Natural killer cell (primary cell): ENCODE measurements at regions not wholly inside any gene's neighbourhood (a gene's known extent, or its start where the extent isn't known, plus 50 kb on each side); places are given as distances from the start of the nearest gene placed in this dataset.

Source experiments
- ATAC-seq, 3 donors: fragments of 150-1000 bp in 2 of 3; fragments of 200-7000 bp in 1 of 3; cut with Tn5 transposase; 1 replicate in 1 of 3; 2 replicates in 2 of 3; pipeline ENCODE4 v1.10.0; 2021; ENCODE audit warnings: mild to moderate bottlenecking in 2 of 3, moderate library complexity in 2 of 3
- DNase-seq, 2 donors: peaks; one replicate each; pipeline versions ENCODE4 v3.0.0 to v3.0.0-alpha.2; 2013 to 2021; ENCODE audit warnings: mixed read lengths in 1 of 2
- H3K27ac ChIP-seq: one replicate; pipeline ENCODE4 v1.5.1; 2013; ENCODE audit warnings: mild to moderate bottlenecking, low read length
- H3K27me3 ChIP-seq: one replicate; pipeline ENCODE4 v1.6.1; 2013; ENCODE audit warnings: low read length; ENCODE audit not compliant: control insufficient read depth, insufficient read depth
- H3K36me3 ChIP-seq: one replicate; pipeline ENCODE4 v1.6.1; 2013; ENCODE audit warnings: low read length; ENCODE audit not compliant: control insufficient read depth, insufficient read depth
- H3K4me1 ChIP-seq: one replicate; pipeline ENCODE4 v1.6.1; 2013; ENCODE audit warnings: low read length; ENCODE audit not compliant: control insufficient read depth, insufficient read depth
- H3K4me3 ChIP-seq: one replicate; pipeline ENCODE4 v1.5.1; 2013; ENCODE audit warnings: low read length
- H3K9me3 ChIP-seq: one replicate; pipeline ENCODE4 v1.6.1; 2013; ENCODE audit warnings: low read length; ENCODE audit not compliant: control insufficient read depth, insufficient read depth
- H3K27ac Mint-ChIP-seq, 2 donors: one replicate each; pipeline ENCODE4 v1.8.0; 2022; ENCODE audit warnings: mild to moderate bottlenecking in 2 of 2, mixed read lengths in 2 of 2, moderate library complexity in 1 of 2
- H3K27me3 Mint-ChIP-seq, 2 donors: one replicate each; pipeline ENCODE4 v1.8.0; 2022; ENCODE audit warnings: low read depth in 2 of 2, mixed read lengths in 2 of 2
- H3K36me3 Mint-ChIP-seq: one replicate; pipeline ENCODE4 v1.8.0; 2022; ENCODE audit warnings: mixed read lengths
- H3K4me1 Mint-ChIP-seq, 2 donors: one replicate each; pipeline ENCODE4 v1.8.0; 2022; ENCODE audit warnings: mixed read lengths in 2 of 2
- H3K4me3 Mint-ChIP-seq: one replicate; pipeline ENCODE4 v1.8.0; 2022; ENCODE audit warnings: mild to moderate bottlenecking, moderate library complexity, mixed read lengths
- H3K9me3 Mint-ChIP-seq, 2 donors: one replicate each; pipeline ENCODE4 v1.8.0; 2022; ENCODE audit warnings: mixed read lengths in 2 of 2
- CTCF ChIP-seq: fragments of 200-600 bp; IDR thresholded peaks from one replicate; pipeline ENCODE4 v1.8.0; 2022; ENCODE audit warnings: antibody characterized with exemption
- WGBS: methylation state at CpG from one replicate; pipeline ENCODE4 v1.1.7; 2013; ENCODE audit warnings: missing lambda C conversion rate; ENCODE audit not compliant: insufficient coverage; 5-methylcytosine and 5-hydroxymethylcytosine counted together
- intact Hi-C: fragments of 100-400 bp; cut with micrococcal nuclease; formaldehyde crosslinking; loops from one replicate; pipeline ENCODE4 v1.14.2; 2022

DNA sequence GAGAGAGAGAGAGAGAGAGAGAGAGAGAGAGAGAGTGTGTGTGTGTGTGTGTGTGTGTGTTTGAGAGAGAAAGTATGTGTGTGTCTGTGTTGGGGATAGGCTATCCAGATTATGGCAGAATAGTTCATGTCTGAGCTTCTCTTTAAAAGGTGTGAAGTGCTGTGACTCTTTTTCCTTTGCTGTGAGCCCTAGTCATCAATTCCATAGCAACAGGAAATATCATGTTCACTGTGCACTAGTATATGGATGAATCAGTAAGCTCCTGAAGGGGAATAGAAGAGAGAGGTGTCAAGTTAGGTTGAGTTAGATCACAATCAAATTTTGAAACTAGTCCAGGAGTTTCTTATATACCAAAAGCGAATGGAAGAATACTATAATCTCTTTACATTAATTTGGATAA is 318.7 kb downstream of the RFPL4B start:
- H3K27me3 Mint-ChIP-seq, result no peaks in the 10 kb centered on the region
- no peak overlapping the region for H3K27ac ChIP-seq
- intact Hi-C loops, result no loop called here
- H3K27ac Mint-ChIP-seq, result no peak overlapping the region
- no peaks in the 10 kb centered on the region for H3K4me1 Mint-ChIP-seq
- H3K9me3 Mint-ChIP-seq, result peaks cover 0 to 6% of the 10 kb centered on the region in 2 donors
- H3K4me3 Mint-ChIP-seq, result no peak overlapping the region
- ATAC-seq (no peak), DNase-seq (no peak)
- H3K27me3 ChIP-seq, result no peaks in the 10 kb centered on the region
- no peaks in the 10 kb centered on the region for H3K4me1 ChIP-seq
- no peak for TF ChIP-seq CTCF
- no peaks in the 10 kb centered on the region for H3K36me3 ChIP-seq
- H3K4me3 ChIP-seq, result no peak overlapping the region
- WGBS, result no CpG with 5 or more reads among the region's 1 CpG
- no peaks in the 10 kb centered on the region for H3K9me3 ChIP-seq
- H3K36me3 Mint-ChIP-seq, result no peaks in the 10 kb centered on the region

DNA sequence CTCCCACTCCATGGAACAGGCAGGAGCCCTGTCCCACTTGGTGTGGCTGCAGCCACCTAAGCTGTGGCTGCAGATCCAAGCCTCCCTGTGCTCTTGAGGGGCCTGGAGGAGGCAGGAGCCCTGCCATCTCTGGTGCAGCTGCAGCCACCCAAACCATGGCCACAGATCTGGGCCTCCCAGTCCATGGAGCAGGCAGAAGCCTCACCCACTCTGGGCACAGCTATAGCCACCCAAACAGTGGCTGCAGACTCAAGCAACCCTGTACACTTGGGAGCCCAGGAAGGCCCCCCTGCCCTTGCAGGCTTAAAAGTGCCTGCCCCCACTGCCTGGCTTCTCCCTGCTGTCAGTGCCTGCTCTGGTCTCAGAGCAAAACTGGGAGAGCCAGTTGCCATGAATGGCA is 320.3 kb downstream of the RFPL4B start:
- intact Hi-C loops, result no loop called here
- Mint-ChIP-seq H3K4me3 (no peak overlapping the region), H3K27ac (no peak overlapping the region), H3K4me1 (no peaks in the 10 kb centered on the region), H3K36me3 (no peaks in the 10 kb centered on the region), H3K9me3 (peaks cover 0 to 5% of the 10 kb centered on the region in 2 donors), H3K27me3 (no peaks in the 10 kb centered on the region)
- Histone ChIP-seq H3K27me3 (no peaks in the 10 kb centered on the region), H3K4me1 (no peaks in the 10 kb centered on the region), H3K36me3 (no peaks in the 10 kb centered on the region), H3K9me3 (no peaks in the 10 kb centered on the region), H3K4me3 (no peak overlapping the region), H3K27ac (no peak overlapping the region)
- ATAC-seq (no peak), DNase-seq (no peak)
- no peak for TF ChIP-seq CTCF

- H3K36me3 ChIP-seq, result no peaks in the 10 kb centered on the region
- no peak for ATAC-seq
- Mint-ChIP-seq H3K4me3 (no peak overlapping the region), H3K4me1 (no peaks in the 10 kb centered on the region), H3K9me3 (peaks cover 2% of the 10 kb centered on the region in 2 donors), H3K27me3 (no peaks in the 10 kb centered on the region), H3K36me3 (no peaks in the 10 kb centered on the region), H3K27ac (no peak overlapping the region)
- H3K4me3 ChIP-seq, result no peak overlapping the region
- no peak for DNase-seq
- TF ChIP-seq CTCF, result no peak
- intact Hi-C loops, result no loop called here
- no peaks in the 10 kb centered on the region for H3K4me1 ChIP-seq
- H3K27ac ChIP-seq, result no peak overlapping the region
- no peaks in the 10 kb centered on the region for H3K9me3 ChIP-seq
- H3K27me3 ChIP-seq, result no peaks in the 10 kb centered on the region
Observed at GRCh38 chr6:112680091-112680490, 333.0 kb downstream of the RFPL4B start.

GRCh38 chr6:112682071-112682470 is 334.9 kb downstream of the RFPL4B start:
- ATAC-seq (no peak), DNase-seq (no peak)
- Histone ChIP-seq H3K27ac (no peak overlapping the region), H3K4me1 (no peaks in the 10 kb centered on the region), H3K27me3 (no peaks in the 10 kb centered on the region), H3K9me3 (no peaks in the 10 kb centered on the region), H3K36me3 (no peaks in the 10 kb centered on the region), H3K4me3 (no peak overlapping the region)
- intact Hi-C loops, result no loop called here
- TF ChIP-seq CTCF, result no peak
- no peaks in the 10 kb centered on the region for H3K27me3 Mint-ChIP-seq
- H3K27ac Mint-ChIP-seq, result no peak overlapping the region
- H3K36me3 Mint-ChIP-seq, result no peaks in the 10 kb centered on the region
- H3K9me3 Mint-ChIP-seq, result peaks cover 0 to 4% of the 10 kb centered on the region in 2 donors
- H3K4me3 Mint-ChIP-seq, result no peak overlapping the region
- WGBS, result 91% methylated on average over 4 of the region's 5 CpGs
- H3K4me1 Mint-ChIP-seq, result no peaks in the 10 kb centered on the region
